ENCODE measurements at regions not wholly inside any gene's neighbourhood (a gene's known extent, or its start where the extent isn't known, plus 50 kb on each side); places are given as distances from the start of the nearest gene placed in this dataset.
"Not testable (repeated sequence)": the region's sequence is repeated elsewhere in the genome, so short reads cannot be mapped to it uniquely, and the experiment has no call there.

DNA sequence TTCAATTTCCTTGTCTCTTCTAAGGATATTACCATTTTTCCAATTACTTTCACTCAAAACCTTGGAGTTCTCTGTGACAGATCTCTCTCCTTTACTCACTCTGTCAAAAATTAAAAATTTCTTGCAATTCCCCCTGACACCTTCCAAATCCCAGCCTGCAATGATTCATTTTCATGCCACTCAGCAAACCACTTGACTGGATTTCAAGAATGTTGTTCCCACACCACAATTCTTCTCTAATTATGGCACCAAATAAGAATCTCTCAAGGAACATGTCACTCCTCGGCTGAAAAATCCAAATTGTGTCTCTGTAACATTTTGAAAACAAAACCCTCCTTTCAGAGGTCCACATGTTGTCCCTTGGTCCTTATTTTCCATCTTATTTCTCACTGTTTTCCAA is 438.9 kb upstream of the ZP4 start:
- DNase-seq, result peak; percentile 28

- DNase-seq, result not testable (repeated sequence)
Measured at GRCh38 chr1:238327033-238327432, 436.3 kb upstream of the ZP4 start.

DNA sequence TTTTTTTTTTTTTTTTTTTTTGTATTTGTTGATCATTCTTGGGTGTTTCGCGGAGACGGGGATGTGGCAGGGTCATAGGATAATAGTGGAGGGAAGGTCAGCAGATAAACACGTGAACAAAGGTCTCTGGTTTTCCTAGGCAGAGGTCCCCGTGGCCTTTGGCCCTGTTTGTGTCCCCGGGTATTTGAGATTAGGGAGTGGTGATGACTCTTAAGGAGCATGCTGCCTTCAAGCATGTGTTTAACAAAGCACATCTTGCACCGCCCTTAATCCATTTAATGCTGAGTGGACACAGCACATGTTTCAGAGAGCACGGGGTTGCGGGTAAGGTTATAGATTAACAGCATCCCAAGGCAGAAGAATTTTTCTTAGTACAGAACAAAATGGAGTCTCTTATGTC is 435.8 kb upstream of the ZP4 start:
- not testable (repeated sequence) for DNase-seq

GRCh38 chr1:238324211-238324864 is 433.6 kb upstream of the ZP4 start:
- no peak for DNase-seq

- DNase-seq, result no peak
Measured at GRCh38 chr1:238323490-238323889, 432.8 kb upstream of the ZP4 start.

DNA sequence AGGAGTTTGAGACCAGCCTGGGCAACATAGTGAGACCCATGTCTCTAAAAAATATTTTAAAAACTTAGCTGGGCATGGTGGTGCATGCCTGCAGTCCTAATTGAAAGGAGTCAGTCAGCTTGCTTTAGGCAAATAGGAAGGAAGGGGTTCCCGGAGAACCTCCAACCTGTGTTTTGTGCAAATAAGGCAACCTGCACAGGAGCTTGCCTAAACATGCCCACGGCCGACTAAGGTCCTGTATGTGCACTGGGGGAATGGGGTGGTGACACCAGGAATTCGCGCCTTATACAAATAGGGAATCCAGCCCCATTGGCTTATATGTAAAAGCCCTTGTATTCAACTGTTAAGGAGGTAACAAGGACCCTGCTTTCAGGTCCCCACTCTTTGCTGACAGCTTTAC is 429.2 kb upstream of the ZP4 start:
- DNase-seq, result no peak

GRCh38 chr1:238318294-238319110 is 427.8 kb upstream of the ZP4 start:
- no peak for DNase-seq

DNA sequence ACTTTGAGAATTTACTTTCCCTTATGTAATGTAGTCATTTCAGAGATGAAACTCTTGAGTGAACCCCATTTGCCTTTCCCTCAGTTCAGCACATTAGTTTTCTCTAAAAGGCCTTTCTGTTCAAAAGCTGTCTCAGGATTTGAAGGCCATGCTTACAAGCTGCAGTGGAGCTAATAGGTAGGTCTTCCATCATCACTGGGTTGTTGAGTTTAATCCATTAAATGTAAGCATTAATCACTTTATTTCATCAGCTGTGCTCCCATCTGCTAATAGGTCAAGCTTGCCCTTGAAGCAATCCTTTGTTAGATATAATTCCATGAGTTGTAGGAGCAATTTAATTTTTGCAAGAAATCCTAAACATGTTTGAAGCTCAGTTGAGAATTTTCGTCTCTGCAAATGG is 422.2 kb upstream of the ZP4 start:
- DNase-seq, result no peak

DNA sequence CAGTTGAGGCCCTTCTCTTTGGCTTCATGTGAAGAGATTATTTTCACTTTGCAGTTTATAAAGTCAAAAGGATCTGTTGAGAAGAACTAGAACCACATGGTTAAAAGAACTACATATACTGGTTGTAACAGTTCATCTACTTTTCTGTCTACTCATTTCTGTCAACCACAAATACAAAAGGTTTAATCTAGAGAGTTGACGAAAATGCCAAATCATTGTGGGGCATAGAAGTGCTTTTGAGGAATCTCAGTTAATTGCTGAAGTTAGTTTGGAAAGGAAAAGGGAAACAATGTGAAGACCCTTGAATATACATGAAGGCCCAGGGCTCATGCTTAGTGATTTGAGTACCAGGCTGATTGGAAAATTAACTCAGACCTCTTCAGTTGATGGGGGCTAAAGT is 415.7 kb upstream of the ZP4 start:
- DNase-seq, result no peak

DNA sequence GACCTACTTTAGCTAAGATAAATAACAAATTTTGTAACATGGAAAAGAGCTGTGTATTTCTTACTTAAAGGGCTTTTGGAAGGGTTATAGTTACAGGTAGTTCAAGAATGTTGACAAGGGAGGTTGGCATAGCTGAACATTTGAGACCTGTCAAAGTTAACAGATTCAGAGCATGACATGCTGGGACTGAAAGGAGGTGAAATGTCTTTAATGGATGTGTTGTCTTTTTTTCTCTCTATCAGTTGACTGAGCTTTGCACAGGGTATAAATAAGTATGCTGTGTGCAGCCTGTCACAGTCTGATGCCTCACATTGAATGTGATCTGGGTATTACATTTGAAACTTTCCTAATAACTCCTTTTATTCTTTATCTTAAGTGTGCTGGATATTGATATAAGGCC is 411.9 kb upstream of the ZP4 start:
- DNase-seq, result no peak

- DNase-seq, result no peak
Measured at GRCh38 chr1:238296371-238296770, 405.6 kb upstream of the ZP4 start.

DNA sequence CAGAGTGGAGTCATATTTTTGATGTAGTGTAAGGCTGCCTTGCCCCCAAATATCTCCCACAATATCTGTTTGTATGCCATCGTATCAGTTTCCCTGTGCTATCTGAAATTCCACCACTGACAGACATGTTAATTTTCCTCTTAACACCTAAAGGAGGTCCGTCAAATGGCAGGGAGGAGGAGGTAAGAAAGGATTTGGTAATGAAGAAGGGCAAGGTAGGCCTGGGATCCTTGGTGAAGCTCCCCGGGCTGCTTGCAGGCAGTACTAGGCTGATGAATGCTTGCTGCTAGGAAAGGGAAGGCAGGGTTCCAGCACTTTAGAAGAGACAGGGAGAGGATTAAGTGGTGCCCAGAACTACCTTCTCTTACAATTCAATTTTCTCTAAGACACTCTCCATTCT is 402.4 kb upstream of the ZP4 start:
- DNase-seq, result no peak

DNA sequence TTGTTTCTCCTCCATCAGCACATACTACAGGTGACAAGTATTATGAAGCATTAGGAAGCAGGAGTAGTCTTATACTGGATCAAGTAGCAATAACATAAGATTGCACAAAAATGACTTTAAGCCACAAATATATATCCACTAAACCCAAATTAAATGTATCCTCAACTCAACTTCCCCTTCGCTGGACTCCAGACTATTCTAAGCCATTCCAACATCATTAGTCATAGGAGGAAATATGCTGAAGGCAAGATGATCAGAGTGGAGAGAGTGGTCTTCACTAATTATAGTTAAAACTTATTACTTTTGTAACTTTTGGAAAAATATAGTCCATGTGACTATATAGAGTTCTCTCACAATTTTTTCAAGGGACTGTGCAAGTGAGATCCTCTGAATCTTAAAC is 390.7 kb upstream of the ZP4 start:
- peak; percentile 69 for DNase-seq

GRCh38 chr1:238279694-238280380 is 389.1 kb upstream of the ZP4 start:
- no peak for DNase-seq

DNA sequence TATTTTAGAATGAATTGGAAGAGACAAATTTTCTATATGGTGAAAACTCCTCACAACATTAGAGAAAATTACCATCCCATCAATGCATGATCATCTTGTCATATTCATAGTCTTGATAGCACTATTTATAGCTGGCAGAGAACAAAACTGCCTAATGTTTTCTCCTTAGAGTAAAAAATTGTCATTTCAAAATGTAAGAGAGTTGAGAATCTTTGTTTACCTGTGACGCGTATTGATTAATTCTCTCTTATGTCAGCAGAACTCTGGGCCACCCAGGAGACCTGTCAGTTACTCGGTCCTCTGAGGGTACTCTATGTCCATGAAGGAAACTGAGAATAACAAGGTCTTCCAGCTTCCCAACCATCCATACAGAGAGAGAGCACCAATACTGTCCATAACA is 381.4 kb upstream of the ZP4 start:
- no peak for DNase-seq

DNA sequence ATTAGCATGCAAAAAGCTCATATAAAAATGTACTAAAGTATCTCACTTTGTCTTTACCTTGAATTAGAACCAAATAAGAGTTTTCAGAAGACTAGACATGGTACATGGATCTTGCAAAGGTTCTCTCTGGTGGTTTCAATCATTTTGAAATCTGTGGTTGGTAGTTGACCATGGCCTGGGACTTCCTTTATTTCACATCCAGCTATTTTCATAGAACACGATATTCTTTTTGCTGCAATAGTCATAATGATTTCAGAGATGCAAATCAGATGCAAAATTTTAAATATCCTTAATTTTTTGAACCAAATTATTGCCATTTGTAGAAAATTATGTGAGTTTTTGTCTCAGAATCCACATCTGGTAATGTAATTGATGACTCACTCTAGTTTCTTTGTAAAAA is 375.1 kb upstream of the ZP4 start:
- DNase-seq, result no peak

- DNase-seq, result no peak
Measured at GRCh38 chr1:238264951-238265350, 374.2 kb upstream of the ZP4 start.

DNA sequence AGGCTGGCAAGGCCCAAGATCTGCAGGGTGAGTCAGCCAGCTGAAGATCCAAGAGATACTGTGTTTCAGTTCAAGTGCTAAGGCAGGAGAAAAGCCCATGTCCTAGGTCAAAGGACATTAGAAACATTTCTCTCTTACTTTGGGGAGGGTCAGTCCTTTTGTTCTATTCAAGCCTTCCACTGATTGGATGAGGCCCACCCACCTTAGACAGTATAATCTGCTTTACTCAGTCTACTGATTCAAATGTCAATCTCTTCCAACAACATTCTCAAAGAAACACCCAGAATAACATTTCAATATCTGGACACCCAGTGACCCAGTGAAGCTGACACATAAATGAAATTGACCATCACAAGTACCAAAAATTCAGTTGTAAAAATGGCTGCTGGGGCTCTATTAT is 367.8 kb upstream of the ZP4 start:
- DNase-seq, result no peak

DNA sequence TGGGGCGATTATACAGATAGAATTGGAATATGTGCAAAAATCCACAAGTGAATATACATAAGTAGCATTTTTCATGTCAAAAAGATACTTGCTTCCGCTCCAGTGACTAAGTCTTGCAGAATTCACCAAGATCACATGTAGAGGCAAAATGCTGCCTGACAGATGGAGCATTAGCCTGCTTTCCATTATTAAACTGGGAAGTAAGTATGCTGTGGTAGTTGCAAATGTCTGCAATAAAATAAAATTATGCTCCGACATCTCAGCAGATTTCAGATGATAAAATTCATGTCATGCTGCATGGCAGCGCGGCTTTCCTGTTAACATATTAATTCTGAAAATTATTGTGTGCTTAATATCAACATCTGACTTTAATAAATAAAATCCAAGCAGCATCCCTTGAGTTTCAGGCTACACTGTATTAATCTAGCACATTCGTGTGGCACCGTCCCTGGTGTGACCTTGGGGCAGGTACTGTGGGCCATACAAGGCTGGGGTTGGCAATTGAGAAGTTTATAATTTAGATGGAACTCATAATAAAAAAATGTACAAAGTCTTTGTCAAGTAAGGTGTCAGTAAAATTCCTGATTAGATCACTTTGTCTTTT is 366.4 kb upstream of the ZP4 start:
- peak; percentile 47 for DNase-seq

DNA sequence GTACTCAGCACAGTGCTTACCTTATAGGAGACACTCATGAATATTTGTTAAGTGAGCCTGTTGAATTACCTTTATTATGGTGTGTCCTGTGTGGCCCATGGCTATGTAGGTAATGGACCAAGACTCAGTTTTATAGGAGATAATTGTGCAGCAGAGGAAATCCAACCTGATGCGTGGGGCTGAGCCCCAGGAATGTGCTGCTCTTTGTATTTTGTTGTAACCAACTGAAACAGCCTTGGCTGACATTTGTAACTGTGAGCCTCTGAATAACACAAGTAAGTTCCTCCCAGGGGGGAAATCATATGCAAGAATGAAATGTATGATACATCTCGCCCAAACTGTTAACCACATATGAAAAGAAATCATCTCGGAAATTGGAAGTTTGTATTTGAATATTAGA is 364.2 kb upstream of the ZP4 start:
- DNase-seq, result no peak

DNA sequence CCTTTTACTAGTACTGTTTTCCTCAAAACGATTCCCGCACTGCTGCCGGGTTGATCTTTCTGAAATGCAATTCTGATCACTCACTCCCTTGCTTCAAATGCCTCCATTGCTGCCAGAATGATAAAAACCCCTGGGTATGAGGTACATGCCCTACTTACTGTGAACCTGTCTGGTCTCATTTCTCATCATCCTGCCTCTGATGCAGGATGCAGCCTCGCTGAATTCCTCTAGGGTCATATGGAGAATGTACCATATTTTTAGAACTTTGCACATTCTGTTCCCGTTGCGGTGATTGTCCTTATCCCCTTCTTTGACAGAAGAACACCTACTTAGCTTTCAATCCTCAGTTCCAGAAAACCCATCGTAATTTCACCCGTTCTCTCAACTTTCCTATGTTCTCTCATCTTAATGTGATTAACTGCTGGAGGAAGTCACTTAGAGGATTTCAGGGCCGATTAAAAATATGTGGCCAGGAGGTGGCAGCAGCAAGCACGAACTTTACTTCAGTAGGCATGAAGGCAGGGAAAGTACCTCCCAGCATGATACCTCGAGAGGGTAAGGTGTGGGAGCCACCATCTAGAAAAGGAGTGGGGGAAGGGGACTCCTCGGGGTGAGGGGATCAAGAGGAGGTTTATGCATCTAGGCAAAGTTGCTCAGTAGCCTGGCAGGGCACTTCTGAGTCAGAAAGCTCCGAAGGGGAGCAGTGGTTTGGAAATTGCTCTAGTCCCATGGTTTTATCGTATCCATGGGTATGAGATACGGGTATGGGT is 361.5 kb upstream of the ZP4 start:
- DNase-seq, result peak; percentile 64

DNA sequence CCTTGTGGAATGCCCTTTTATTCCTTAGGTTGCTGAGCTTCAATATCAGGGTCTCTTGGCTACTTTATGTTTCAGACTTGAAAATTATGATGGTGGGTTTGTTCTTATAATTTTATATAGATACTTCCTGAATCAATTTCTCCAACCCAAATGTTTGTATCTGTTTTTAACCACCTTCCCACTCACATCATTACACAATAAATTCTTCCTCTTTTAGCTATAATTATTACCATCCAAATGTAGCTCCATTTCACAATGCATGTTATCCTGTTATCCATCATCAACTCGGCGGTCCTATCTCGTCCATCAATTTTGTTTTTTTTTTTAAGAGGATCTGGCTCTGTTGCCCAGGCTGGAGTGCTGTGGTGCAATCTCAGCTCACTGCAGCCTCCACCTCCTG is 357.6 kb upstream of the ZP4 start:
- DNase-seq, result no peak

GRCh38 chr1:238242181-238242580 is 351.5 kb upstream of the ZP4 start:
- peak; percentile 6 for DNase-seq
